HEK293 (cell line): ENCODE measurements at regions not wholly inside any gene's neighbourhood (a gene's known extent, or its start where the extent isn't known, plus 50 kb on each side); places are given as distances from the start of the nearest gene placed in this dataset.

Source experiments
- CTCF ChIA-PET: fragments of 350-600 bp; formaldehyde crosslinking; extraction: SDS; loops from one replicate; lab custom pipeline; 2021; ENCODE audit warnings: antibody characterized with exemption; lab: Yijun Ruan, JAX
- POLR2A ChIA-PET: fragments of 300-600 bp; formaldehyde crosslinking; extraction: SDS; loops from one replicate; lab custom pipeline; 2020; ENCODE audit warnings: antibody characterized with exemption, inconsistent platforms; lab: Yijun Ruan, JAX
- H3K27ac ChIP-seq: fragments of 200-500 bp; sonication (Bioruptor generic); 2 replicates; pipeline ENCODE4 v1.5.1; 2014; ENCODE audit warnings: low read depth, low read length, control low read depth, inconsistent platforms; ENCODE audit errors: extremely low read depth
- H3K36me3 ChIP-seq, 2 experiments: fragments of 200-500 bp in 1 of 2; sonication (Bioruptor generic) in 1 of 2; 1 replicate in 1 of 2; 2 replicates in 1 of 2; pipeline ENCODE4 v1.5.1; 2014 to 2017; ENCODE audit warnings: inconsistent platforms in 2 of 2, low read length in 2 of 2; ENCODE audit not compliant: control insufficient read depth in 2 of 2, insufficient read depth in 1 of 2
- H3K4me1 ChIP-seq: fragments of 200-500 bp; sonication (Bioruptor generic); 2 replicates; pipeline ENCODE4 v1.5.1; 2014; ENCODE audit warnings: mild to moderate bottlenecking, low read length, inconsistent platforms; ENCODE audit not compliant: control insufficient read depth, insufficient read depth
- H3K4me3 ChIP-seq: 2 replicates; pipeline ENCODE4 v1.5.1; 2011; ENCODE audit warnings: low read depth, mild to moderate bottlenecking, control low read depth, low read length, moderate library complexity
- H3K9me3 ChIP-seq: fragments of 200-500 bp; sonication (Bioruptor generic); 2 replicates; pipeline ENCODE4 v1.5.1; 2014; ENCODE audit warnings: low read depth, low read length, inconsistent platforms; ENCODE audit not compliant: control insufficient read depth, insufficient read depth
- KLF8 ChIP-seq: fragments of 450-650 bp; formaldehyde crosslinking; IDR thresholded peaks from 2 replicates; pipeline ENCODE4 v1.5.1; 2016; ENCODE audit warnings: missing biosample characterization, missing genetic modification characterization
- SETDB1 ChIP-seq: IDR thresholded peaks from one replicate; pipeline ENCODE4 v1.6.1; 2017; ENCODE audit warnings: mild to moderate bottlenecking, low read length, moderate library complexity, mixed read lengths; ENCODE audit not compliant: insufficient read length
- ZFP3 ChIP-seq: fragments of 450-650 bp; formaldehyde crosslinking; IDR thresholded peaks from 2 replicates; pipeline ENCODE4 v1.5.1; 2016; ENCODE audit warnings: low read depth, missing biosample characterization, missing genetic modification characterization
- ZIC2 ChIP-seq: fragments of 450-650 bp; formaldehyde crosslinking; IDR thresholded peaks from 2 replicates; pipeline ENCODE4 v1.5.1; 2016; ENCODE audit warnings: missing biosample characterization, missing genetic modification characterization
- ZNF274 ChIP-seq, 2 experiments: fragments of 200-500 bp in 1 of 2; fragments of 450-650 bp in 1 of 2; sonication (Bioruptor generic) in 1 of 2; formaldehyde crosslinking in 1 of 2; IDR thresholded peaks; 2 replicates each; pipeline versions ENCODE4 v1.5.1 to v1.6.1; 2014 to 2016; ENCODE audit warnings: borderline replicate concordance in 1 of 2, inconsistent platforms in 1 of 2, low read length in 1 of 2, missing biosample characterization in 1 of 2, missing genetic modification characterization in 1 of 2
- ZNF302 ChIP-seq: fragments of 450-650 bp; formaldehyde crosslinking; IDR thresholded peaks from 2 replicates; pipeline ENCODE4 v1.5.1; 2016; ENCODE audit warnings: missing biosample characterization, missing genetic modification characterization, low read depth
- ZNF354C ChIP-seq: fragments of 450-650 bp; formaldehyde crosslinking; IDR thresholded peaks from 2 replicates; pipeline ENCODE4 v1.5.1; 2016; ENCODE audit warnings: missing biosample characterization, missing genetic modification characterization, low read depth, borderline replicate concordance
- ZNF423 ChIP-seq: fragments of 450-650 bp; formaldehyde crosslinking; IDR thresholded peaks from 2 replicates; pipeline ENCODE4 v1.5.1; 2016; ENCODE audit warnings: missing biosample characterization, missing genetic modification characterization
- ZNF473 ChIP-seq: fragments of 450-650 bp; formaldehyde crosslinking; IDR thresholded peaks from 2 replicates; pipeline ENCODE4 v1.5.1; 2017; ENCODE audit warnings: missing biosample characterization, missing genetic modification characterization
- ZNF501 ChIP-seq: fragments of 450-650 bp; formaldehyde crosslinking; IDR thresholded peaks from 2 replicates; pipeline ENCODE4 v1.5.1; 2016; ENCODE audit warnings: missing biosample characterization, missing genetic modification characterization
- ZNF529 ChIP-seq: fragments of 450-650 bp; formaldehyde crosslinking; IDR thresholded peaks from 2 replicates; pipeline ENCODE4 v1.5.1; 2017; ENCODE audit warnings: missing genetic modification characterization, missing biosample characterization; ENCODE audit not compliant: insufficient replicate concordance
- ZNF843 ChIP-seq: fragments of 450-650 bp; formaldehyde crosslinking; IDR thresholded peaks from 2 replicates; pipeline ENCODE4 v1.5.1; 2016; ENCODE audit warnings: missing biosample characterization, missing genetic modification characterization
- ZSCAN16 ChIP-seq: fragments of 450-650 bp; formaldehyde crosslinking; IDR thresholded peaks from 2 replicates; pipeline ENCODE4 v1.5.1; 2016; ENCODE audit warnings: missing biosample characterization, missing genetic modification characterization
- ZSCAN23 ChIP-seq: fragments of 450-650 bp; formaldehyde crosslinking; IDR thresholded peaks from 2 replicates; pipeline ENCODE4 v1.5.1; 2016; ENCODE audit warnings: missing biosample characterization, missing genetic modification characterization
- TF ChIP-seq, protein P1 (sequence below): fragments of 450-650 bp; formaldehyde crosslinking; IDR thresholded peaks from 2 replicates; pipeline ENCODE4 v1.5.1; 2017; ENCODE audit warnings: missing biosample characterization, missing genetic modification characterization
- TF ChIP-seq, protein P2 (sequence below): IDR thresholded peaks from 2 replicates; pipeline ENCODE4 v1.6.1; 2011; ENCODE audit warnings: mild to moderate bottlenecking, low read depth, low read length, borderline replicate concordance
- TF ChIP-seq, protein P3 (sequence below): fragments of 450-650 bp; formaldehyde crosslinking; optimal IDR thresholded peaks from 2 replicates; pipeline ENCODE3; 2016; ENCODE audit warnings: missing biosample characterization, mild to moderate bottlenecking, missing genetic modification characterization
- TF ChIP-seq, protein P4 (sequence below): fragments of 450-650 bp; formaldehyde crosslinking; IDR thresholded peaks from 2 replicates; pipeline ENCODE4 v1.5.1; 2016; ENCODE audit warnings: missing biosample characterization, missing genetic modification characterization, borderline replicate concordance
- TF ChIP-seq, protein P5 (sequence below): fragments of 450-650 bp; formaldehyde crosslinking; IDR thresholded peaks from 2 replicates; pipeline ENCODE4 v1.5.1; 2016; ENCODE audit warnings: missing biosample characterization, missing genetic modification characterization

DNA sequence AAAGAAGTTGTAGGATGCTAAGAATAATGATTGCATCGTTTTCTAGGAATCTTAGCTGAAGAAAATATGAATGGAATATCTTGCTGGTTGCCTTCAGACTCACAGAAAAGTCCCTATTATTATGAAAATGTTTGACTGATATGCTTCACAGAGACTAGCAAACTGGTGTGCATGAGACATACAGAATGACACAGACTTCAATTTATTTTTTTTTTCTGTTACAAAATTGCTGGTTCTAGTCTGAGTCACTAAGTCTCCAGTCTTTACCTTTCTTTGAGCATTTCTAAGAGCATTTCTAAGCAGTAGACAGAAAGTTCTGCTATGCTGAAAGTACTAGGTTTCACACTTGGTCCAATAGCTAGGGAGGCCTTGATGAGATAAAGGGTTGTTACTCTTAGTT is 377.6 kb upstream of the ATP2B1 start:
- CTCF ChIA-PET = interaction anchor here (0.8 kb wide), 1 partner anchor 55 kb away, joined by 5 read pairs; no protein-coding TSS in a partner anchor
- no peak overlapping the region for H3K27ac ChIP-seq

DNA sequence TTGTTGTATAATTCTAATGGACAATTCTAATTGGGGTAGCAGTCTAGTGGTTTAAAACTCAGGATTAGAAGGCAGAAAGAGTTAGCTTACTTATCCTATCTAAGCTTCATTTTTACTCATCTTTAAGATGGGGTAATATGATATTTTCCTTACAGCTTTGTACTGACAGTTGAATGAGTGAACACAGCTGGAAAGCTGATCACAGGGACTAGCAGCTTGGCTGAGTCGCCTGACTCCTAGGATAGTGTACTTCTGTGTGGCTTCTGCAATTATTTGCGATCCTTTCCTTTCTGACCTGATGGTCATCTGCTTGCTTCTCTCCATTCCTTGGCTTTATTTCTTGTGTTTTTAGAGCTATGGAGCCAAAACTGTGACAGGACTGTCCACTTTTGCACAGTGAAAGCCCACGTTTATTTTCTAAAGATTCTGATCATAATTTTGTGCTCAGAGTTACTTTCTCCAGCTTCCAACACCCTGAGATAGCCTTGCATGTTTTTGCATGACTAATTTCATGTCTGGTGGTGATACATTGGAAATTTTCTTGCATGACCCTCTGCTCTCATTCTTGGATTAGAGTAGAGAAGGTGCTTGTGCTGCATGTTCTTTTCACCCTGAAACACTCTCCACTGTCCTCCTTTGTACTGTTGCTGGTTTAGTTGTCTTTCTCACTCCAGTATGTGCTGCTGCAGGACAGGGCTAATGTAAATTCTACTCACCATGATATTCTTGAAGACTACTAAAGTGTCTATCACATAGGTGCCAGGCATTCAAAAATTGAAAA is 377.0 kb upstream of the ATP2B1 start:
- Histone ChIP-seq H3K4me3 (no peak overlapping the region), H3K4me1 (peaks cover 7% of the 10 kb centered on the region), H3K27ac (no peak overlapping the region), H3K9me3 (no peaks in the 10 kb centered on the region), H3K36me3 (no peaks in the 10 kb centered on the region)
- CTCF ChIA-PET = no interaction called here
- POLR2A ChIA-PET = no interaction called here
- TF ChIP-seq ZNF843 (no peak), ZIC2 (tag by site-specific recombination) (no peak), ZNF423 (no peak), ZNF274 (IDR thresholded peaks at IDR 0.05; ENCODE audit: low read length) (no peak), ZNF274 (tag by site-specific recombination; IDR thresholded peaks at IDR 0.05; ENCODE audit: borderline replicate concordance) (no peak), ZNF501 (tag by site-specific recombination) (no peak), ZNF473 (tag by site-specific recombination) (no peak)
- TF ChIP-seq, protein P1, sequence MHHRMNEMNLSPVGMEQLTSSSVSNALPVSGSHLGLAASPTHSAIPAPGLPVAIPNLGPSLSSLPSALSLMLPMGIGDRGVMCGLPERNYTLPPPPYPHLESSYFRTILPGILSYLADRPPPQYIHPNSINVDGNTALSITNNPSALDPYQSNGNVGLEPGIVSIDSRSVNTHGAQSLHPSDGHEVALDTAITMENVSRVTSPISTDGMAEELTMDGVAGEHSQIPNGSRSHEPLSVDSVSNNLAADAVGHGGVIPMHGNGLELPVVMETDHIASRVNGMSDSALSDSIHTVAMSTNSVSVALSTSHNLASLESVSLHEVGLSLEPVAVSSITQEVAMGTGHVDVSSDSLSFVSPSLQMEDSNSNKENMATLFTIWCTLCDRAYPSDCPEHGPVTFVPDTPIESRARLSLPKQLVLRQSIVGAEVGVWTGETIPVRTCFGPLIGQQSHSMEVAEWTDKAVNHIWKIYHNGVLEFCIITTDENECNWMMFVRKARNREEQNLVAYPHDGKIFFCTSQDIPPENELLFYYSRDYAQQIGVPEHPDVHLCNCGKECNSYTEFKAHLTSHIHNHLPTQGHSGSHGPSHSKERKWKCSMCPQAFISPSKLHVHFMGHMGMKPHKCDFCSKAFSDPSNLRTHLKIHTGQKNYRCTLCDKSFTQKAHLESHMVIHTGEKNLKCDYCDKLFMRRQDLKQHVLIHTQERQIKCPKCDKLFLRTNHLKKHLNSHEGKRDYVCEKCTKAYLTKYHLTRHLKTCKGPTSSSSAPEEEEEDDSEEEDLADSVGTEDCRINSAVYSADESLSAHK (tag by site-specific recombination) = no peak
- TF ChIP-seq, protein P2, sequence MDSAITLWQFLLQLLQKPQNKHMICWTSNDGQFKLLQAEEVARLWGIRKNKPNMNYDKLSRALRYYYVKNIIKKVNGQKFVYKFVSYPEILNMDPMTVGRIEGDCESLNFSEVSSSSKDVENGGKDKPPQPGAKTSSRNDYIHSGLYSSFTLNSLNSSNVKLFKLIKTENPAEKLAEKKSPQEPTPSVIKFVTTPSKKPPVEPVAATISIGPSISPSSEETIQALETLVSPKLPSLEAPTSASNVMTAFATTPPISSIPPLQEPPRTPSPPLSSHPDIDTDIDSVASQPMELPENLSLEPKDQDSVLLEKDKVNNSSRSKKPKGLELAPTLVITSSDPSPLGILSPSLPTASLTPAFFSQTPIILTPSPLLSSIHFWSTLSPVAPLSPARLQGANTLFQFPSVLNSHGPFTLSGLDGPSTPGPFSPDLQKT = no peak
- TF ChIP-seq, protein P3, sequence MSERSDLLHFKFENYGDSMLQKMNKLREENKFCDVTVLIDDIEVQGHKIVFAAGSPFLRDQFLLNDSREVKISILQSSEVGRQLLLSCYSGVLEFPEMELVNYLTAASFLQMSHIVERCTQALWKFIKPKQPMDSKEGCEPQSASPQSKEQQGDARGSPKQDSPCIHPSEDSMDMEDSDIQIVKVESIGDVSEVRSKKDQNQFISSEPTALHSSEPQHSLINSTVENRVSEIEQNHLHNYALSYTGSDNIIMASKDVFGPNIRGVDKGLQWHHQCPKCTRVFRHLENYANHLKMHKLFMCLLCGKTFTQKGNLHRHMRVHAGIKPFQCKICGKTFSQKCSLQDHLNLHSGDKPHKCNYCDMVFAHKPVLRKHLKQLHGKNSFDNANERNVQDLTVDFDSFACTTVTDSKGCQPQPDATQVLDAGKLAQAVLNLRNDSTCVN (tag by site-specific recombination) = no peak
- TF ChIP-seq, protein P4, sequence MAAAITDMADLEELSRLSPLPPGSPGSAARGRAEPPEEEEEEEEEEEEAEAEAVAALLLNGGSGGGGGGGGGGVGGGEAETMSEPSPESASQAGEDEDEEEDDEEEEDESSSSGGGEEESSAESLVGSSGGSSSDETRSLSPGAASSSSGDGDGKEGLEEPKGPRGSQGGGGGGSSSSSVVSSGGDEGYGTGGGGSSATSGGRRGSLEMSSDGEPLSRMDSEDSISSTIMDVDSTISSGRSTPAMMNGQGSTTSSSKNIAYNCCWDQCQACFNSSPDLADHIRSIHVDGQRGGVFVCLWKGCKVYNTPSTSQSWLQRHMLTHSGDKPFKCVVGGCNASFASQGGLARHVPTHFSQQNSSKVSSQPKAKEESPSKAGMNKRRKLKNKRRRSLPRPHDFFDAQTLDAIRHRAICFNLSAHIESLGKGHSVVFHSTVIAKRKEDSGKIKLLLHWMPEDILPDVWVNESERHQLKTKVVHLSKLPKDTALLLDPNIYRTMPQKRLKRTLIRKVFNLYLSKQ = no peak

More for the DNA sequence above, 377.6 kb upstream of the ATP2B1 start:
- TF ChIP-seq ZNF302 (tag by site-specific recombination) = no peak
- TF ChIP-seq, protein P1 (tag by site-specific recombination) = no peak
- TF ChIP-seq, protein P5, sequence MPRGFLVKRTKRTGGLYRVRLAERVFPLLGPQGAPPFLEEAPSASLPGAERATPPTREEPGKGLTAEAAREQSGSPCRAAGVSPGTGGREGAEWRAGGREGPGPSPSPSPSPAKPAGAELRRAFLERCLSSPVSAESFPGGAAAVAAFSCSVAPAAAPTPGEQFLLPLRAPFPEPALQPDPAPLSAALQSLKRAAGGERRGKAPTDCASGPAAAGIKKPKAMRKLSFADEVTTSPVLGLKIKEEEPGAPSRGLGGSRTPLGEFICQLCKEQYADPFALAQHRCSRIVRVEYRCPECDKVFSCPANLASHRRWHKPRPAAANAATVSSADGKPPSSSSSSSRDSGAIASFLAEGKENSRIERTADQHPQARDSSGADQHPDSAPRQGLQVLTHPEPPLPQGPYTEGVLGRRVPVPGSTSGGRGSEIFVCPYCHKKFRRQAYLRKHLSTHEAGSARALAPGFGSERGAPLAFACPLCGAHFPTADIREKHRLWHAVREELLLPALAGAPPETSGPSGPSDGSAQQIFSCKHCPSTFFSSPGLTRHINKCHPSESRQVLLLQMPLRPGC = no peak
- TF ChIP-seq ZSCAN23 (tag by site-specific recombination) = no peak
- TF ChIP-seq ZNF354C = no peak
- TF ChIP-seq ZSCAN16 = no peak
- no peak for TF ChIP-seq KLF8 (tag by site-specific recombination)
- TF ChIP-seq ZFP3 (tag by site-specific recombination) = no peak
- no peak for TF ChIP-seq ZIC2 (tag by site-specific recombination)
- no peak for TF ChIP-seq ZNF529 (tag by site-specific recombination)
- TF ChIP-seq SETDB1 = no peak
- TF ChIP-seq, all 188 proteins: peak for 0
- Histone ChIP-seq H3K4me3 (no peak overlapping the region), H3K9me3 (no peaks in the 10 kb centered on the region), H3K36me3 (no peaks in the 10 kb centered on the region), H3K4me1 (peaks cover 11% of the 10 kb centered on the region)
- POLR2A ChIA-PET = no interaction called here
